ENCODE measurements at regions not wholly inside any gene's neighbourhood (a gene's known extent, or its start where the extent isn't known, plus 50 kb on each side); places are given as distances from the start of the nearest gene placed in this dataset.

GRCh38 chr5:88602584-88602983 is 280.4 kb downstream of the MEF2C start:
- Mint-ChIP-seq H3K36me3 (ENCODE audit: unreplicated experiment) (no peaks in the 10 kb centered on the region), H3K4me3 (ENCODE audit: unreplicated experiment) (no peak overlapping the region), H3K27ac (ENCODE audit: unreplicated experiment) (no peak overlapping the region), H3K27me3 (ENCODE audit: unreplicated experiment) (no peaks in the 10 kb centered on the region), H3K9me3 (ENCODE audit: unreplicated experiment) (no peaks in the 10 kb centered on the region), H3K4me1 (ENCODE audit: unreplicated experiment) (no peaks in the 10 kb centered on the region)
- peak; percentile 23 for TF ChIP-seq CTCF (IDR thresholded peaks at IDR 0.05)
- DNase-seq (ENCODE audit: extremely low spot score, unreplicated experiment), result no peak

- TF ChIP-seq CTCF (IDR thresholded peaks at IDR 0.05), result no peak
- Mint-ChIP-seq H3K4me3 (ENCODE audit: unreplicated experiment) (no peak overlapping the region), H3K36me3 (ENCODE audit: unreplicated experiment) (no peaks in the 10 kb centered on the region)
Measured at GRCh38 chr5:88594441-88594840, 288.5 kb downstream of the MEF2C start.

GRCh38 chr5:88588609-88589008 is 294.4 kb downstream of the MEF2C start:
- Mint-ChIP-seq H3K9me3 (ENCODE audit: unreplicated experiment) (peaks cover 9% of the 10 kb centered on the region), H3K36me3 (ENCODE audit: unreplicated experiment) (no peaks in the 10 kb centered on the region), H3K4me1 (ENCODE audit: unreplicated experiment) (no peaks in the 10 kb centered on the region), H3K27ac (ENCODE audit: unreplicated experiment) (no peak overlapping the region), H3K4me3 (ENCODE audit: unreplicated experiment) (no peak overlapping the region), H3K27me3 (ENCODE audit: unreplicated experiment) (no peaks in the 10 kb centered on the region)
- no peak for TF ChIP-seq CTCF (IDR thresholded peaks at IDR 0.05)
- no peak for DNase-seq (ENCODE audit: extremely low spot score, unreplicated experiment)

More at GRCh38 chr5:88594441-88594840, 288.5 kb downstream of the MEF2C start:
- H3K9me3 Mint-ChIP-seq (ENCODE audit: unreplicated experiment), result peaks cover 2% of the 10 kb centered on the region
- no peak overlapping the region for H3K27ac Mint-ChIP-seq (ENCODE audit: unreplicated experiment)
- no peak for DNase-seq (ENCODE audit: extremely low spot score, unreplicated experiment)
- no peaks in the 10 kb centered on the region for H3K4me1 Mint-ChIP-seq (ENCODE audit: unreplicated experiment)
- H3K27me3 Mint-ChIP-seq (ENCODE audit: unreplicated experiment), result peaks cover 2% of the 10 kb centered on the region

GRCh38 chr5:88583471-88583870 is 299.5 kb downstream of the MEF2C start:
- TF ChIP-seq CTCF (IDR thresholded peaks at IDR 0.05), result no peak
- no peaks in the 10 kb centered on the region for H3K36me3 Mint-ChIP-seq (ENCODE audit: unreplicated experiment)
- no peaks in the 10 kb centered on the region for H3K27me3 Mint-ChIP-seq (ENCODE audit: unreplicated experiment)
- H3K9me3 Mint-ChIP-seq (ENCODE audit: unreplicated experiment), result peaks cover 4% of the 10 kb centered on the region
- no peaks in the 10 kb centered on the region for H3K4me1 Mint-ChIP-seq (ENCODE audit: unreplicated experiment)
- H3K4me3 Mint-ChIP-seq (ENCODE audit: unreplicated experiment), result no peak overlapping the region
- H3K27ac Mint-ChIP-seq (ENCODE audit: unreplicated experiment), result no peak overlapping the region
- no peak for DNase-seq (ENCODE audit: extremely low spot score, unreplicated experiment)

- TF ChIP-seq CTCF (IDR thresholded peaks at IDR 0.05), result no peak
- Mint-ChIP-seq H3K9me3 (ENCODE audit: unreplicated experiment) (no peaks in the 10 kb centered on the region), H3K4me3 (ENCODE audit: unreplicated experiment) (no peak overlapping the region), H3K27me3 (ENCODE audit: unreplicated experiment) (peaks cover 20% of the 10 kb centered on the region), H3K36me3 (ENCODE audit: unreplicated experiment) (no peaks in the 10 kb centered on the region), H3K27ac (ENCODE audit: unreplicated experiment) (no peak overlapping the region), H3K4me1 (ENCODE audit: unreplicated experiment) (no peaks in the 10 kb centered on the region)
- DNase-seq (ENCODE audit: extremely low spot score, unreplicated experiment), result no peak
Measured at GRCh38 chr5:88558366-88558765, 289.7 kb upstream of the TMEM161B start.
